ENCODE measurements at regions not wholly inside any gene's neighbourhood (a gene's known extent, or its start where the extent isn't known, plus 50 kb on each side); places are given as distances from the start of the nearest gene placed in this dataset. TPM values are rescaled to one million over a fixed set of nuclear protein-coding genes. Genes with fewer than 3 reads are reported as not detected.

GRCh38 chr7:93636276-93636675 lies 61.8 kb upstream of the CALCR start:
- TF ChIP-seq CTCF (conservative IDR thresholded peaks at IDR 0.05) = no peak
- Mint-ChIP-seq H3K4me1 (ENCODE audit: unreplicated experiment) (no peaks in the 10 kb centered on the region), H3K27me3 (peaks cover 7% of the 10 kb centered on the region), H3K4me3 (no peak overlapping the region), H3K9me3 (peaks cover 5% of the 10 kb centered on the region), H3K36me3 (no peaks in the 10 kb centered on the region), H3K27ac (no peak overlapping the region)
- DNase-seq (ENCODE audit: extremely low spot score, unreplicated experiment) = no peak

- no peak overlapping the region for H3K4me3 Mint-ChIP-seq
These were observed 57.8 kb upstream of the CALCR start for GRCh38 chr7:93632371-93632770.

GRCh38 chr7:93629291-93629801 lies 54.8 kb upstream of the CALCR start:
- Mint-ChIP-seq H3K27ac (no peak overlapping the region), H3K9me3 (no peaks in the 10 kb centered on the region), H3K4me3 (no peak overlapping the region), H3K36me3 (no peaks in the 10 kb centered on the region), H3K4me1 (ENCODE audit: unreplicated experiment) (no peaks in the 10 kb centered on the region), H3K27me3 (no peaks in the 10 kb centered on the region)
- DNase-seq (ENCODE audit: extremely low spot score, unreplicated experiment) = no peak
- TF ChIP-seq CTCF (conservative IDR thresholded peaks at IDR 0.05) = no peak

More at GRCh38 chr7:93632371-93632770, 57.8 kb upstream of the CALCR start:
- TF ChIP-seq CTCF (conservative IDR thresholded peaks at IDR 0.05) = no peak
- no peak for DNase-seq (ENCODE audit: extremely low spot score, unreplicated experiment)
- Mint-ChIP-seq H3K4me1 (ENCODE audit: unreplicated experiment) (no peaks in the 10 kb centered on the region), H3K27ac (no peak overlapping the region), H3K36me3 (no peaks in the 10 kb centered on the region), H3K9me3 (peaks cover 5% of the 10 kb centered on the region), H3K27me3 (peaks cover 7% of the 10 kb centered on the region)

GRCh38 chr7:93626869-93627268 lies 52.3 kb upstream of the CALCR start:
- H3K4me1 Mint-ChIP-seq (ENCODE audit: unreplicated experiment) = peaks cover 5% of the 10 kb centered on the region

More at GRCh38 chr7:93626869-93627268, 52.3 kb upstream of the CALCR start:
- H3K27ac Mint-ChIP-seq = no peak overlapping the region
- DNase-seq (ENCODE audit: extremely low spot score, unreplicated experiment) = no peak
- no peaks in the 10 kb centered on the region for H3K36me3 Mint-ChIP-seq
- no peak for TF ChIP-seq CTCF (conservative IDR thresholded peaks at IDR 0.05)
- H3K9me3 Mint-ChIP-seq = no peaks in the 10 kb centered on the region
- H3K27me3 Mint-ChIP-seq = peaks cover 4% of the 10 kb centered on the region
- no peak overlapping the region for H3K4me3 Mint-ChIP-seq

Small RNA genes in the stretch of these regions (microRNA-seq; reads per million reads assigned to microRNA genes)
- gene MIR4652 = not detected

Data from type B pancreatic cell (in vitro differentiated cells).